ENCODE measurements at regions not wholly inside any gene's neighbourhood (a gene's known extent, or its start where the extent isn't known, plus 50 kb on each side); places are given as distances from the start of the nearest gene placed in this dataset.

DNA sequence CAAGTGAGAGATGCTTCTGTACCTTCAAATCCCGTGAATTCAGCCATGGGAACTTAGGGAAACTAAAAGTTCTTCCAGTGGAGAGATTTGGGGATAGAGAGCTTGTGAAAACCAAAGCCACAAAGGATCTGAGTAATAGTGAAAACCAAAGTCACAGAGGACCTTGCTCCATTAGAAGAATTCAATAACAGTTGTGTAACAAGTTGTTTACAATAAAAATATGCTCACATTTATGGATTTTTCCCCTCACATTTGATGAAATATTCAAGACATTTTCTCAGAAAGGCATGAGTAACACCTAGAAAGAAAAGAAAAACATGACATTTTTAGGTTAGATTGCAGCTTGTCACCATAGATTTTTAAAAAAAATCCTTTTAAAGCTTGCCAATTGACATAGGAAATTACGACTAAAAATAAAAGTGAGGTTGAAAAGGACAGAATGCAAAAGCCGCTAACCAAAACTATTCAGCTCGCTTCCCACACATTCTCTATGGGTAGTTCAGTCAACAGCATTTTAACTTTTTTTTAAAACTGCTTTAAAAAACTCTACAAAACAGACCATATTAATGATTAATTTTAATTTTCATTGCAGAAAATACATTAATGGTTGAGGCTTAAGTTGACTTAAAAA is 113.2 kb downstream of the CAND1 start:
- Histone ChIP-seq H3K4me3 (no peak overlapping the region), H3K4me1 (ENCODE audit: control insufficient read depth, insufficient read depth, low read length) (no peaks in the 10 kb centered on the region), H2AFZ (ENCODE audit: control insufficient read depth, low read depth, low read length) (no peak overlapping the region), H3K79me2 (ENCODE audit: control insufficient read depth, insufficient read depth, low read length) (no peaks in the 10 kb centered on the region), H4K20me1 (ENCODE audit: control insufficient read depth, insufficient read depth) (no peaks in the 10 kb centered on the region), H3K27me3 (replicated peaks in 1 of 2; ENCODE audit: control insufficient read depth in 2 of 2, insufficient read depth in 2 of 2, low read length in 1 of 2) (no peaks in the 10 kb centered on the region), H3K27ac (ENCODE audit: control insufficient read depth, insufficient read depth) (no peak overlapping the region), H3K9me3 (replicated peaks; ENCODE audit: control insufficient read depth, insufficient read depth, low read length) (no peaks in the 10 kb centered on the region; the same call in 2 of the 3 replicates), H3K4me2 (ENCODE audit: control insufficient read depth, insufficient read depth) (no peak overlapping the region), H3K9ac (ENCODE audit: control insufficient read depth, insufficient read depth, low read length) (no peak overlapping the region), H3K36me3 (ENCODE audit: control insufficient read depth in 2 of 2, insufficient read depth in 2 of 2, low read length in 1 of 2) (no peaks in the 10 kb centered on the region)
- in situ Hi-C loops (cut with MboI) = no loop called here
- ATAC-seq = no peak
- RAD21 ChIA-PET (ENCODE audit: unreplicated experiment) = no interaction called here
- POLR2A ChIA-PET = no interaction called here
- no peak for DNase-seq (ENCODE audit: low read depth, low spot score)
- SMC1A ChIA-PET (ENCODE audit: uncharacterized antibody, unreplicated experiment) = interaction anchor here (0.9 kb wide), 1 partner anchor 10 kb away, joined by 6 read pairs; no protein-coding TSS in a partner anchor
- no TSS peak for BruUV-seq (replicated peaks)
- intact Hi-C loops (cut with micrococcal nuclease; ENCODE audit: unreplicated experiment) = no loop called here
- TF ChIP-seq IKZF2 (IDR thresholded peaks at IDR 0.05) = 0 out of 4 replicates have a peak, but pooled peaks have one; percentile 14 to 15
- TF ChIP-seq RUNX3 (IDR thresholded peaks at IDR 0.05; ENCODE audit: low read length) = peak; percentile 1; the same call in 1 of the 2 replicates
- TF ChIP-seq ZNF384 (IDR thresholded peaks at IDR 0.05; ENCODE audit: borderline replicate concordance, low read depth, low read length) = no peak
- TF ChIP-seq CBX5 (IDR thresholded peaks at IDR 0.05; ENCODE audit: low read depth) = no peak
- 0 out of 2 replicates have a peak, but pooled peaks have one; percentile 19 for TF ChIP-seq IKZF1 (conservative IDR thresholded peaks at IDR 0.05)
- FAIRE-seq = no peak
- WGBS (ENCODE audit: insufficient coverage, insufficient replicate concordance, low lambda C conversion rate, missing lambda C conversion rate) = 17% methylated on average over 4 of the region's 4 CpGs
- CTCF ChIA-PET = interaction anchor here (1.1 kb wide), 1 partner anchor 561 kb away, joined by 4 read pairs; no protein-coding TSS in a partner anchor

- BruUV-seq (replicated peaks) = no TSS peak
- DNase-seq (ENCODE audit: low read depth, low spot score) = no peak
- H4K20me1 ChIP-seq (ENCODE audit: control insufficient read depth, insufficient read depth) = no peaks in the 10 kb centered on the region
- TF ChIP-seq HDGF (IDR thresholded peaks at IDR 0.05) (no peak), MTA2 (IDR thresholded peaks at IDR 0.05; ENCODE audit: low read depth) (no peak), CHD4 (IDR thresholded peaks at IDR 0.05) (no peak), TCF3 (IDR thresholded peaks at IDR 0.05; ENCODE audit: borderline replicate concordance, insufficient read depth, low read depth, low read length) (no peak), ZNF622 (IDR thresholded peaks at IDR 0.05) (no peak)
- TF ChIP-seq, protein P1, sequence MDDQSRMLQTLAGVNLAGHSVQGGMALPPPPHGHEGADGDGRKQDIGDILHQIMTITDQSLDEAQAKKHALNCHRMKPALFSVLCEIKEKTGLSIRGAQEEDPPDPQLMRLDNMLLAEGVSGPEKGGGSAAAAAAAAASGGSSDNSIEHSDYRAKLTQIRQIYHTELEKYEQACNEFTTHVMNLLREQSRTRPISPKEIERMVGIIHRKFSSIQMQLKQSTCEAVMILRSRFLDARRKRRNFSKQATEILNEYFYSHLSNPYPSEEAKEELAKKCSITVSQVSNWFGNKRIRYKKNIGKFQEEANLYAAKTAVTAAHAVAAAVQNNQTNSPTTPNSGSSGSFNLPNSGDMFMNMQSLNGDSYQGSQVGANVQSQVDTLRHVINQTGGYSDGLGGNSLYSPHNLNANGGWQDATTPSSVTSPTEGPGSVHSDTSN (IDR thresholded peaks at IDR 0.05; ENCODE audit: insufficient replicate concordance, low read depth, low read length) = no peak
- no peak overlapping the region for H2AFZ ChIP-seq (ENCODE audit: control insufficient read depth, low read depth, low read length)
- SMC1A ChIA-PET (ENCODE audit: uncharacterized antibody, unreplicated experiment) = no interaction called here
- POLR2A ChIA-PET = no interaction called here
- in situ Hi-C loops (cut with MboI) (no loop called here), intact Hi-C loops (cut with micrococcal nuclease; ENCODE audit: unreplicated experiment) (no loop called here)
- H3K27ac ChIP-seq (ENCODE audit: control insufficient read depth, insufficient read depth) = no peak overlapping the region
- RAD21 ChIA-PET (ENCODE audit: unreplicated experiment) = no interaction called here
- WGBS (ENCODE audit: insufficient coverage, insufficient replicate concordance, low lambda C conversion rate, missing lambda C conversion rate) = 76% methylated on average over 4 of the region's 4 CpGs
- no peaks in the 10 kb centered on the region for H3K79me2 ChIP-seq (ENCODE audit: control insufficient read depth, insufficient read depth, low read length)
- no peaks in the 10 kb centered on the region for H3K27me3 ChIP-seq (replicated peaks in 1 of 2; ENCODE audit: control insufficient read depth in 2 of 2, insufficient read depth in 2 of 2, low read length in 1 of 2)
- ATAC-seq = no peak
- no peak overlapping the region for H3K4me2 ChIP-seq (ENCODE audit: control insufficient read depth, insufficient read depth)
- CTCF ChIA-PET = no interaction called here
- H3K9ac ChIP-seq (ENCODE audit: control insufficient read depth, insufficient read depth, low read length) = no peak overlapping the region
- H3K36me3 ChIP-seq (ENCODE audit: control insufficient read depth in 2 of 2, insufficient read depth in 2 of 2, low read length in 1 of 2) = no peaks in the 10 kb centered on the region
- H3K9me3 ChIP-seq (replicated peaks; ENCODE audit: control insufficient read depth, insufficient read depth, low read length) = no peaks in the 10 kb centered on the region
- FAIRE-seq = no peak
- H3K4me3 ChIP-seq = no peak overlapping the region
- no peaks in the 10 kb centered on the region for H3K4me1 ChIP-seq (ENCODE audit: control insufficient read depth, insufficient read depth, low read length)
Measured at GRCh38 chr12:67386869-67387565, 117.9 kb downstream of the CAND1 start.

Data from GM12878 (cell line).